MM.1S (cell line): ENCODE measurements at regions not wholly inside any gene's neighbourhood (a gene's known extent, or its start where the extent isn't known, plus 50 kb on each side); places are given as distances from the start of the nearest gene placed in this dataset.

Experiments used
- DNase-seq: peaks from one replicate; pipeline ENCODE4 v3.0.0-alpha.2; 2015
- H2AFZ ChIP-seq: fragments of 300-600 bp; sonication (generic); 2 replicates; pipeline ENCODE4 v1.6.0; 2016; ENCODE audit warnings: antibody characterized with exemption, low read length
- H3F3A ChIP-seq: fragments of 300-600 bp; sonication (generic); 2 replicates; pipeline ENCODE4 v1.6.1; 2016; ENCODE audit warnings: mild to moderate bottlenecking, antibody characterized with exemption, low read length, moderate library complexity, mixed read lengths; ENCODE audit not compliant: insufficient read depth
- H3K27ac ChIP-seq: fragments of 300-600 bp; sonication (generic); 2 replicates; pipeline ENCODE4 v1.5.1; 2016; ENCODE audit warnings: mild to moderate bottlenecking, low read length
- H3K27me3 ChIP-seq: fragments of 300-600 bp; sonication (generic); replicated peaks from 2 replicates; pipeline ENCODE4 v1.6.0; 2016; ENCODE audit warnings: low read length; ENCODE audit not compliant: insufficient read depth
- H3K36me3 ChIP-seq: fragments of 300-600 bp; sonication (generic); replicated peaks from 2 replicates; pipeline ENCODE4 v1.6.1; 2016; ENCODE audit warnings: mild to moderate bottlenecking, low read length, mixed read lengths; ENCODE audit not compliant: insufficient read depth
- H3K4me1 ChIP-seq: fragments of 300-600 bp; sonication (generic); 2 replicates; pipeline ENCODE4 v1.6.1; 2016; ENCODE audit warnings: low read length, mixed read lengths
- H3K4me2 ChIP-seq: fragments of 300-600 bp; sonication (generic); 2 replicates; pipeline ENCODE4 v1.6.0; 2016; ENCODE audit warnings: low read depth, low read length
- H3K4me3 ChIP-seq: fragments of 300-600 bp; sonication (generic); 2 replicates; pipeline ENCODE4 v1.5.1; 2016; ENCODE audit warnings: low read length, mixed read lengths
- H3K79me2 ChIP-seq: fragments of 300-600 bp; sonication (generic); 2 replicates; pipeline ENCODE4 v1.6.1; 2016; ENCODE audit warnings: mixed run types, low read length, mixed read lengths
- H3K9ac ChIP-seq: fragments of 300-600 bp; sonication (generic); 2 replicates; pipeline ENCODE4 v1.6.1; 2016; ENCODE audit warnings: low read length, mixed read lengths
- H3K9me2 ChIP-seq: fragments of 300-600 bp; sonication (generic); replicated peaks from 2 replicates; pipeline ENCODE4 v1.6.1; 2016; ENCODE audit warnings: mild to moderate bottlenecking, low read length, mixed read lengths; ENCODE audit not compliant: insufficient read depth
- H3K9me3 ChIP-seq: fragments of 300-600 bp; sonication (generic); replicated peaks from 2 replicates; pipeline ENCODE4 v1.6.1; 2016; ENCODE audit warnings: mild to moderate bottlenecking, low read length, mixed read lengths; ENCODE audit not compliant: insufficient read depth
- H4K20me1 ChIP-seq: fragments of 300-600 bp; sonication (generic); 2 replicates; pipeline ENCODE4 v1.6.1; 2016; ENCODE audit warnings: mild to moderate bottlenecking, low read length, moderate library complexity, mixed read lengths; ENCODE audit not compliant: insufficient read depth
- EZH2 ChIP-seq: fragments of 300-600 bp; sonication (generic); optimal IDR thresholded peaks from 2 replicates; pipeline ENCODE3; 2017; ENCODE audit warnings: low read depth, mild to moderate bottlenecking, antibody characterized with exemption, low read length, mixed read lengths
- EZH2phosphoT487 ChIP-seq: fragments of 300-600 bp; sonication (generic); IDR thresholded peaks from 2 replicates; pipeline ENCODE4 v1.6.1; 2018; ENCODE audit warnings: antibody characterized with exemption, low read length
- TF ChIP-seq, protein P1 (sequence below): fragments of 300-600 bp; sonication (generic); IDR thresholded peaks from 2 replicates; pipeline ENCODE4 v1.5.1; 2016; ENCODE audit warnings: antibody characterized with exemption, low read length, mixed read lengths

DNA sequence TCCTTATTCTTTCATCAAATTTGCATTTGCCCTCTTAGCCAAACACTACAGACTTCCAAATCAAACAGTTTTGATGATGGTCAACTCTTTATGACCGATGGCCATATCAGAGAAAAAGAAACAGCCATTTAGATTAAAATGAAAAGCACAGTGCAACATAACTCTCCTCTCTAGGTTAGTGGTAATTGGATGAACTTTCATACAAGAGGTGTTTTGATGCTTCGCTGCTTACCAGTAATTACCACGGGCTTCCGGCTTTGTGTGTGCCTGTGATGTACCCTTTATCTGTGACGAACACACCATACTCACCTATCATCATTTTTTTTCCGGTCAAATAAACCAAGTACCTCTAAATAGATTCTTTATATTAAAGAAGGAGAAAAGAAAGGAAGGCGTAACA lies 181.8 kb downstream of the FOXA2 start:
- no peaks in the 10 kb centered on the region for H3F3A ChIP-seq
- no peak overlapping the region for H2AFZ ChIP-seq
- H3K9ac ChIP-seq, result no peak overlapping the region; the same call in 1 of the 2 replicates
- H3K4me3 ChIP-seq, result 0 out of 2 replicates have a peak overlapping the region, but pooled peaks have one; percentile 63
- H3K9me2 ChIP-seq, result no peaks in the 10 kb centered on the region
- 0 out of 2 replicates have a peak, but pooled peaks cover 10% of the 10 kb centered on the region for H3K4me1 ChIP-seq
- no peak for DNase-seq
- H4K20me1 ChIP-seq, result no peaks in the 10 kb centered on the region
- H3K4me2 ChIP-seq, result peak overlapping the region; percentile 85
- no peaks in the 10 kb centered on the region for H3K27me3 ChIP-seq
- no peak overlapping the region for H3K27ac ChIP-seq
- H3K36me3 ChIP-seq, result no peaks in the 10 kb centered on the region
- no peaks in the 10 kb centered on the region for H3K9me3 ChIP-seq
- TF ChIP-seq, protein P1, sequence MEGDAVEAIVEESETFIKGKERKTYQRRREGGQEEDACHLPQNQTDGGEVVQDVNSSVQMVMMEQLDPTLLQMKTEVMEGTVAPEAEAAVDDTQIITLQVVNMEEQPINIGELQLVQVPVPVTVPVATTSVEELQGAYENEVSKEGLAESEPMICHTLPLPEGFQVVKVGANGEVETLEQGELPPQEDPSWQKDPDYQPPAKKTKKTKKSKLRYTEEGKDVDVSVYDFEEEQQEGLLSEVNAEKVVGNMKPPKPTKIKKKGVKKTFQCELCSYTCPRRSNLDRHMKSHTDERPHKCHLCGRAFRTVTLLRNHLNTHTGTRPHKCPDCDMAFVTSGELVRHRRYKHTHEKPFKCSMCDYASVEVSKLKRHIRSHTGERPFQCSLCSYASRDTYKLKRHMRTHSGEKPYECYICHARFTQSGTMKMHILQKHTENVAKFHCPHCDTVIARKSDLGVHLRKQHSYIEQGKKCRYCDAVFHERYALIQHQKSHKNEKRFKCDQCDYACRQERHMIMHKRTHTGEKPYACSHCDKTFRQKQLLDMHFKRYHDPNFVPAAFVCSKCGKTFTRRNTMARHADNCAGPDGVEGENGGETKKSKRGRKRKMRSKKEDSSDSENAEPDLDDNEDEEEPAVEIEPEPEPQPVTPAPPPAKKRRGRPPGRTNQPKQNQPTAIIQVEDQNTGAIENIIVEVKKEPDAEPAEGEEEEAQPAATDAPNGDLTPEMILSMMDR, result no peak
- TF ChIP-seq EZH2phosphoT487, result no peak
- TF ChIP-seq EZH2, result no peak
- no peaks in the 10 kb centered on the region for H3K79me2 ChIP-seq

DNA sequence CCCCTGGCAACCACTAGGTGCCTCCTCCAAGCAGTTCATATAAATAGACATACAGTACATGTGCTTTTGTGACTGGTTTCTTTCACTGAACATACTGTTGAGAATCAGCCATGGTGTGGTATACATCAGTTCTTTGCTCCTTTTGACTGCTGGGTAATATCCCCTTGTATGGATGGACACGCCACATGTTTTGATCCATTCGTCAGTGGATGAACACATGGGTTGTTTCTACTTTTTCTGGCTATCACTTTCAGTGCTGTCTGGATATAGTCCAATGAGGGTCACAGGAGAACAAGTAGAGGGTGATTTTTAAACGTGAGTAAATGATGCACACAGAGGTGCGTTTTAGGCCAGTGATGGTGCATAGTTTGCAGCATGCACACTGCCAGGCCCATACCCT lies 183.9 kb downstream of the FOXA2 start:
- H4K20me1 ChIP-seq, result no peaks in the 10 kb centered on the region
- no peak overlapping the region for H3K4me3 ChIP-seq
- H3K9ac ChIP-seq, result no peak overlapping the region
- no peaks in the 10 kb centered on the region for H3F3A ChIP-seq
- DNase-seq, result no peak
- no peak overlapping the region for H2AFZ ChIP-seq
- no peaks in the 10 kb centered on the region for H3K36me3 ChIP-seq
- H3K27ac ChIP-seq, result no peak overlapping the region
- H3K4me2 ChIP-seq, result no peak overlapping the region
- H3K27me3 ChIP-seq, result no peaks in the 10 kb centered on the region
- no peaks in the 10 kb centered on the region for H3K9me3 ChIP-seq
- H3K9me2 ChIP-seq, result no peaks in the 10 kb centered on the region
- TF ChIP-seq, protein P1, result no peak
- TF ChIP-seq EZH2phosphoT487 (no peak), EZH2 (no peak)
- H3K79me2 ChIP-seq, result no peaks in the 10 kb centered on the region
- H3K4me1 ChIP-seq, result 0 out of 2 replicates have a peak, but pooled peaks cover 12% of the 10 kb centered on the region

DNA sequence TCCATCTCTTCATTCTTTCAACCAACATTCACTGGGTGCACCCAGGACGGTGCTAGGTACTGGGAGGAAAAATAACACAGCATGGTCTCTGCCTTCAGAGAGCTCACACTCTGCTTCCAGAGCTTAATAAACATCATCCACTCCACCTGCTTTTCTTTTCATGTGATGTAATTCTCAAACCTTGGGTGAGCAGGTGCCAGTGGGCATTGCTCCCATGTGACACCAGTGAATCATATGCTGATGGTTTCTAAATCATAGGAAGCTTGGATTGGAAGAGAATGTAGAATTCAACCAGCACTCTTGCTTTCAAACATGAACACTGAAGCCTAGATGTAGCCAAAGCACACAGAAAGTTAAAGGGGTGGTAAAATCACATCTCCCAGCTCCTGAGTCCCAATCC lies 189.8 kb downstream of the FOXA2 start:
- no peak for TF ChIP-seq EZH2
- TF ChIP-seq, protein P1, result no peak
- TF ChIP-seq EZH2phosphoT487, result no peak
- Histone ChIP-seq H3K9me3 (no peaks in the 10 kb centered on the region), H3K4me1 (0 out of 2 replicates have a peak, but pooled peaks cover 7% of the 10 kb centered on the region), H3K27me3 (no peaks in the 10 kb centered on the region), H3K36me3 (no peaks in the 10 kb centered on the region), H4K20me1 (no peaks in the 10 kb centered on the region), H2AFZ (no peak overlapping the region), H3K9ac (no peak overlapping the region), H3K4me2 (no peak overlapping the region), H3F3A (no peaks in the 10 kb centered on the region), H3K4me3 (no peak overlapping the region), H3K27ac (no peak overlapping the region), H3K9me2 (no peaks in the 10 kb centered on the region), H3K79me2 (no peaks in the 10 kb centered on the region)
- no peak for DNase-seq
